ENCODE measurements at regions not wholly inside any gene's neighbourhood (a gene's known extent, or its start where the extent isn't known, plus 50 kb on each side); places are given as distances from the start of the nearest gene placed in this dataset.
A peak's percentile ranks its signal among the peaks of the same experiment; 100 is the strongest.

GRCh38 chr14:106201376-106201775, 675.0 kb downstream of the TMEM121 start:
- no peak overlapping the region for H4K91ac ChIP-seq (ENCODE audit: low read depth, low read length)
- no peak for DNase-seq
- no CpG with 5 or more reads among the region's 2 CpGs for WGBS (ENCODE audit: extremely low coverage, insufficient coverage, insufficient read length)
- H2BK12ac ChIP-seq (ENCODE audit: low read length): no peak overlapping the region
- H2BK120ac ChIP-seq (ENCODE audit: insufficient read depth, low read length, poor library complexity): no peak overlapping the region
- H3K27me3 ChIP-seq (ENCODE audit: insufficient read depth, low read length): no peaks in the 10 kb centered on the region
- no peaks in the 10 kb centered on the region for H3K79me1 ChIP-seq (ENCODE audit: low read length)
- no peak overlapping the region for H3K4ac ChIP-seq (ENCODE audit: low read depth, low read length)
- H3K79me2 ChIP-seq (ENCODE audit: control insufficient read depth, insufficient read depth, low read length, poor library complexity): no peaks in the 10 kb centered on the region
- peaks cover 33% of the 10 kb centered on the region for H3K9me3 ChIP-seq (ENCODE audit: insufficient read depth, low read depth, low read length)
- H3K27ac ChIP-seq (ENCODE audit: low read depth, low read length): no peak overlapping the region
- H3K36me3 ChIP-seq (ENCODE audit: control insufficient read depth in 1 of 2, insufficient read depth in 2 of 2, low read length in 2 of 2): no peaks in the 10 kb centered on the region
- no peak overlapping the region for H2AK5ac ChIP-seq (ENCODE audit: low read length)
- no peak overlapping the region for H3K18ac ChIP-seq (ENCODE audit: low read length)
- no peak overlapping the region for H3K9ac ChIP-seq (ENCODE audit: low read length)
- no peak overlapping the region for H3K14ac ChIP-seq (ENCODE audit: low read length)
- H2BK5ac ChIP-seq (ENCODE audit: low read depth, low read length, poor library complexity): no peak overlapping the region
- no peaks in the 10 kb centered on the region for H3K4me1 ChIP-seq (ENCODE audit: control insufficient read depth in 1 of 2, insufficient read depth in 2 of 2, low read length in 2 of 2)
- H3K4me3 ChIP-seq (ENCODE audit: low read depth, low read length): no peak overlapping the region
- H2AFZ ChIP-seq (ENCODE audit: insufficient read depth, low read length, poor library complexity): no peak overlapping the region
- H4K8ac ChIP-seq (ENCODE audit: low read depth, low read length): no peak overlapping the region
- H3K23ac ChIP-seq (ENCODE audit: low read length): no peak overlapping the region
- H3K4me2 ChIP-seq (ENCODE audit: low read length): no peak overlapping the region
- no peak overlapping the region for H4K12ac ChIP-seq (ENCODE audit: low read depth, low read length)

GRCh38 chr14:106203438-106203837, 677.1 kb downstream of the TMEM121 start:
- Histone ChIP-seq H3K4me3 (ENCODE audit: low read depth, low read length) (no peak overlapping the region), H4K8ac (ENCODE audit: low read depth, low read length) (no peak overlapping the region), H4K91ac (ENCODE audit: low read depth, low read length) (no peak overlapping the region), H2BK5ac (ENCODE audit: low read depth, low read length, poor library complexity) (no peak overlapping the region), H3K79me2 (ENCODE audit: control insufficient read depth, insufficient read depth, low read length, poor library complexity) (no peaks in the 10 kb centered on the region), H3K27ac (ENCODE audit: low read depth, low read length) (no peak overlapping the region), H2BK12ac (ENCODE audit: low read length) (no peak overlapping the region), H3K18ac (ENCODE audit: low read length) (no peak overlapping the region), H4K12ac (ENCODE audit: low read depth, low read length) (no peak overlapping the region), H3K36me3 (ENCODE audit: control insufficient read depth in 1 of 2, insufficient read depth in 2 of 2, low read length in 2 of 2) (no peaks in the 10 kb centered on the region), H3K14ac (ENCODE audit: low read length) (no peak overlapping the region), H3K4me2 (ENCODE audit: low read length) (no peak overlapping the region), H2AK5ac (ENCODE audit: low read length) (no peak overlapping the region), H3K27me3 (ENCODE audit: insufficient read depth, low read length) (no peaks in the 10 kb centered on the region), H3K9me3 (ENCODE audit: insufficient read depth, low read depth, low read length) (peaks cover 32% of the 10 kb centered on the region), H3K23ac (ENCODE audit: low read length) (no peak overlapping the region), H3K9ac (ENCODE audit: low read length) (no peak overlapping the region), H3K4me1 (ENCODE audit: control insufficient read depth in 1 of 2, insufficient read depth in 2 of 2, low read length in 2 of 2) (no peaks in the 10 kb centered on the region), H2BK120ac (ENCODE audit: insufficient read depth, low read length, poor library complexity) (no peak overlapping the region), H2AFZ (ENCODE audit: insufficient read depth, low read length, poor library complexity) (no peak overlapping the region), H3K79me1 (ENCODE audit: low read length) (no peaks in the 10 kb centered on the region), H3K4ac (ENCODE audit: low read depth, low read length) (no peak overlapping the region)
- no CpG with 5 or more reads among the region's 9 CpGs for WGBS (ENCODE audit: extremely low coverage, insufficient coverage, insufficient read length)
- no peak for DNase-seq

- no peak overlapping the region for H3K4me2 ChIP-seq (ENCODE audit: low read length)
- H3K79me1 ChIP-seq (ENCODE audit: low read length): no peaks in the 10 kb centered on the region
- no peaks in the 10 kb centered on the region for H3K79me2 ChIP-seq (ENCODE audit: control insufficient read depth, insufficient read depth, low read length, poor library complexity)
- H2BK12ac ChIP-seq (ENCODE audit: low read length): no peak overlapping the region
- no peaks in the 10 kb centered on the region for H3K36me3 ChIP-seq (ENCODE audit: control insufficient read depth in 1 of 2, insufficient read depth in 2 of 2, low read length in 2 of 2)
- no peak overlapping the region for H3K14ac ChIP-seq (ENCODE audit: low read length)
- H4K91ac ChIP-seq (ENCODE audit: low read depth, low read length): no peak overlapping the region
- H3K4me1 ChIP-seq (ENCODE audit: control insufficient read depth in 1 of 2, insufficient read depth in 2 of 2, low read length in 2 of 2): no peaks in the 10 kb centered on the region
- H2AK5ac ChIP-seq (ENCODE audit: low read length): no peak overlapping the region
- no peak overlapping the region for H4K12ac ChIP-seq (ENCODE audit: low read depth, low read length)
- no peak overlapping the region for H3K4ac ChIP-seq (ENCODE audit: low read depth, low read length)
- H4K8ac ChIP-seq (ENCODE audit: low read depth, low read length): no peak overlapping the region
- H3K4me3 ChIP-seq (ENCODE audit: low read depth, low read length): no peak overlapping the region
- H3K9ac ChIP-seq (ENCODE audit: low read length): no peak overlapping the region
- H3K18ac ChIP-seq (ENCODE audit: low read length): no peak overlapping the region
- H3K27me3 ChIP-seq (ENCODE audit: insufficient read depth, low read length): no peaks in the 10 kb centered on the region
- no peak for DNase-seq
- no CpG with 5 or more reads among the region's 18 CpGs for whole genome bisulfite sequencing (ENCODE audit: extremely low coverage, insufficient coverage, insufficient read length)
- no peak overlapping the region for H3K23ac ChIP-seq (ENCODE audit: low read length)
- no peak overlapping the region for H2BK120ac ChIP-seq (ENCODE audit: insufficient read depth, low read length, poor library complexity)
- H3K27ac ChIP-seq (ENCODE audit: low read depth, low read length): no peak overlapping the region
- H2BK5ac ChIP-seq (ENCODE audit: low read depth, low read length, poor library complexity): no peak overlapping the region
- peaks cover 31% of the 10 kb centered on the region for H3K9me3 ChIP-seq (ENCODE audit: insufficient read depth, low read depth, low read length)
- H2AFZ ChIP-seq (ENCODE audit: insufficient read depth, low read length, poor library complexity): no peak overlapping the region
Measured at GRCh38 chr14:106204063-106204462, 677.7 kb downstream of the TMEM121 start.

- Histone ChIP-seq H3K18ac (ENCODE audit: low read length) (no peak overlapping the region), H2AFZ (ENCODE audit: insufficient read depth, low read length, poor library complexity) (no peak overlapping the region), H3K4me1 (ENCODE audit: control insufficient read depth in 1 of 2, insufficient read depth in 2 of 2, low read length in 2 of 2) (no peaks in the 10 kb centered on the region), H3K4me3 (ENCODE audit: low read depth, low read length) (no peak overlapping the region), H3K27me3 (ENCODE audit: insufficient read depth, low read length) (no peaks in the 10 kb centered on the region), H2BK120ac (ENCODE audit: insufficient read depth, low read length, poor library complexity) (no peak overlapping the region), H4K8ac (ENCODE audit: low read depth, low read length) (no peak overlapping the region), H2BK12ac (ENCODE audit: low read length) (no peak overlapping the region), H3K14ac (ENCODE audit: low read length) (no peak overlapping the region), H3K9me3 (ENCODE audit: insufficient read depth, low read depth, low read length) (peaks cover 30% of the 10 kb centered on the region), H3K36me3 (ENCODE audit: control insufficient read depth in 1 of 2, insufficient read depth in 2 of 2, low read length in 2 of 2) (no peaks in the 10 kb centered on the region), H2BK5ac (ENCODE audit: low read depth, low read length, poor library complexity) (no peak overlapping the region), H3K9ac (ENCODE audit: low read length) (no peak overlapping the region), H4K91ac (ENCODE audit: low read depth, low read length) (no peak overlapping the region), H2AK5ac (ENCODE audit: low read length) (no peak overlapping the region), H3K4me2 (ENCODE audit: low read length) (no peak overlapping the region), H3K27ac (ENCODE audit: low read depth, low read length) (no peak overlapping the region), H3K4ac (ENCODE audit: low read depth, low read length) (no peak overlapping the region), H3K79me2 (ENCODE audit: control insufficient read depth, insufficient read depth, low read length, poor library complexity) (no peaks in the 10 kb centered on the region), H4K12ac (ENCODE audit: low read depth, low read length) (no peak overlapping the region), H3K23ac (ENCODE audit: low read length) (no peak overlapping the region), H3K79me1 (ENCODE audit: low read length) (no peaks in the 10 kb centered on the region)
- DNase-seq: peak in 1 of 2 donors; percentile 2
- no CpG with 5 or more reads among the region's 1 CpG for WGBS (ENCODE audit: extremely low coverage, insufficient coverage, insufficient read length)
Measured at GRCh38 chr14:106207316-106207715, 680.9 kb downstream of the TMEM121 start.
